Muscle layer of duodenum (tissue), 2 donors: ENCODE measurements at regions not wholly inside any gene's neighbourhood (a gene's known extent, or its start where the extent isn't known, plus 50 kb on each side); places are given as distances from the start of the nearest gene placed in this dataset.
"Not testable (repeated sequence)": the region's sequence is repeated elsewhere in the genome, so short reads cannot be mapped to it uniquely, and the experiment has no call there.

ENCODE experiments used
- H3K27ac ChIP-seq: one replicate; pipeline ENCODE4 v1.7.0; 2013; ENCODE audit warnings: mild to moderate bottlenecking, low read length
- H3K27me3 ChIP-seq: one replicate; pipeline ENCODE4 v1.7.0; 2013; ENCODE audit warnings: low read depth, mild to moderate bottlenecking, control low read depth, low read length
- H3K36me3 ChIP-seq, 2 donors: one replicate each; pipeline ENCODE4 v1.7.0; 2013; ENCODE audit warnings: low read length in 2 of 2, control low read depth in 1 of 2, mild to moderate bottlenecking in 1 of 2; ENCODE audit not compliant: insufficient read depth in 2 of 2, control insufficient read depth in 1 of 2
- H3K4me1 ChIP-seq, 2 donors: one replicate each; pipeline ENCODE4 v1.7.0; 2013; ENCODE audit warnings: low read length in 2 of 2, mild to moderate bottlenecking in 2 of 2, control low read depth in 1 of 2, moderate library complexity in 1 of 2; ENCODE audit not compliant: insufficient read depth in 2 of 2, control insufficient read depth in 1 of 2
- H3K4me3 ChIP-seq, 2 donors: one replicate each; pipeline ENCODE4 v1.7.0; 2013; ENCODE audit warnings: low read length in 2 of 2, low read depth in 1 of 2, mild to moderate bottlenecking in 1 of 2
- H3K9me3 ChIP-seq, 2 donors: one replicate each; pipeline ENCODE4 v1.7.0; 2013; ENCODE audit warnings: low read length in 2 of 2, control low read depth in 1 of 2, mild to moderate bottlenecking in 1 of 2; ENCODE audit not compliant: control insufficient read depth in 1 of 2
- donor health status: healthy.

- Histone ChIP-seq H3K36me3 (no peaks in the 10 kb centered on the region), H3K9me3 (no peaks in the 10 kb centered on the region), H3K27ac (no peak overlapping the region), H3K4me1 (no peaks in the 10 kb centered on the region), H3K27me3 (no peaks in the 10 kb centered on the region), H3K4me3 (no peak overlapping the region)
Observed at GRCh38 chr13:54492995-54493394, 1464.4 kb downstream of the OLFM4 start.

- H3K27me3 ChIP-seq, result no peaks in the 10 kb centered on the region
- no peak overlapping the region for H3K4me3 ChIP-seq
- no peak overlapping the region for H3K27ac ChIP-seq
- no peaks in the 10 kb centered on the region for H3K4me1 ChIP-seq
- H3K9me3 ChIP-seq, result no peaks in the 10 kb centered on the region
- H3K36me3 ChIP-seq, result no peaks in the 10 kb centered on the region
Observed at GRCh38 chr13:54511366-54511765, 1482.8 kb downstream of the OLFM4 start.

- Histone ChIP-seq H3K27ac (no peak overlapping the region), H3K9me3 (no peaks in the 10 kb centered on the region), H3K4me1 (no peaks in the 10 kb centered on the region), H3K36me3 (no peaks in the 10 kb centered on the region), H3K27me3 (no peaks in the 10 kb centered on the region), H3K4me3 (no peak overlapping the region)
Observed at GRCh38 chr13:54513254-54513653, 1484.6 kb downstream of the OLFM4 start.

- Histone ChIP-seq H3K9me3 (no peaks in the 10 kb centered on the region), H3K4me3 (no peak overlapping the region), H3K27ac (no peak overlapping the region), H3K36me3 (no peaks in the 10 kb centered on the region), H3K4me1 (no peaks in the 10 kb centered on the region), H3K27me3 (no peaks in the 10 kb centered on the region)
Observed at GRCh38 chr13:54536112-54536511, 1507.5 kb downstream of the OLFM4 start.

GRCh38 chr13:54563286-54563685 is 1534.7 kb downstream of the OLFM4 start:
- no peak overlapping the region for H3K27ac ChIP-seq
- H3K4me1 ChIP-seq, result no peaks in the 10 kb centered on the region
- no peaks in the 10 kb centered on the region for H3K9me3 ChIP-seq
- no peaks in the 10 kb centered on the region for H3K36me3 ChIP-seq
- H3K27me3 ChIP-seq, result no peaks in the 10 kb centered on the region
- H3K4me3 ChIP-seq, result no peak overlapping the region

- not testable (repeated sequence) for H3K27ac ChIP-seq, H3K4me1 ChIP-seq, H3K9me3 ChIP-seq, H3K27me3 ChIP-seq, H3K36me3 ChIP-seq, H3K4me3 ChIP-seq
Observed at GRCh38 chr13:54572037-54572436, 1543.4 kb downstream of the OLFM4 start.

- Histone ChIP-seq H3K27ac (no peak overlapping the region), H3K27me3 (no peaks in the 10 kb centered on the region), H3K9me3 (no peaks in the 10 kb centered on the region), H3K4me3 (no peak overlapping the region), H3K36me3 (no peaks in the 10 kb centered on the region), H3K4me1 (no peaks in the 10 kb centered on the region)
Observed at GRCh38 chr13:54573186-54573585, 1544.6 kb downstream of the OLFM4 start.

- Histone ChIP-seq H3K4me3 (no peak overlapping the region), H3K9me3 (no peaks in the 10 kb centered on the region), H3K27me3 (no peaks in the 10 kb centered on the region), H3K36me3 (no peaks in the 10 kb centered on the region), H3K4me1 (no peaks in the 10 kb centered on the region), H3K27ac (no peak overlapping the region)
Observed at GRCh38 chr13:54574791-54575190, 1546.2 kb downstream of the OLFM4 start.

- no peaks in the 10 kb centered on the region for H3K9me3 ChIP-seq
- H3K27ac ChIP-seq, result no peak overlapping the region
- H3K4me1 ChIP-seq, result no peaks in the 10 kb centered on the region
- H3K4me3 ChIP-seq, result no peak overlapping the region
- H3K36me3 ChIP-seq, result no peaks in the 10 kb centered on the region
- H3K27me3 ChIP-seq, result no peaks in the 10 kb centered on the region
Observed at GRCh38 chr13:54591540-54591939, 1562.9 kb downstream of the OLFM4 start.

- Histone ChIP-seq H3K36me3 (no peaks in the 10 kb centered on the region), H3K27ac (no peak overlapping the region), H3K9me3 (no peaks in the 10 kb centered on the region), H3K4me1 (no peaks in the 10 kb centered on the region), H3K27me3 (no peaks in the 10 kb centered on the region), H3K4me3 (no peak overlapping the region)
Observed at GRCh38 chr13:54592201-54592600, 1563.6 kb downstream of the OLFM4 start.

GRCh38 chr13:54593504-54593903 is 1564.9 kb downstream of the OLFM4 start:
- H3K9me3 ChIP-seq, result no peaks in the 10 kb centered on the region
- H3K4me3 ChIP-seq, result no peak overlapping the region
- no peaks in the 10 kb centered on the region for H3K36me3 ChIP-seq
- no peak overlapping the region for H3K27ac ChIP-seq
- no peaks in the 10 kb centered on the region for H3K4me1 ChIP-seq
- no peaks in the 10 kb centered on the region for H3K27me3 ChIP-seq

GRCh38 chr13:54597540-54598088 is 1569.0 kb downstream of the OLFM4 start:
- no peaks in the 10 kb centered on the region for H3K9me3 ChIP-seq
- no peaks in the 10 kb centered on the region for H3K27me3 ChIP-seq
- no peak overlapping the region for H3K4me3 ChIP-seq
- no peak overlapping the region for H3K27ac ChIP-seq
- no peaks in the 10 kb centered on the region for H3K36me3 ChIP-seq
- no peaks in the 10 kb centered on the region for H3K4me1 ChIP-seq
